OCI-LY3 (cell line): ENCODE measurements at regions not wholly inside any gene's neighbourhood (a gene's known extent, or its start where the extent isn't known, plus 50 kb on each side); places are given as distances from the start of the nearest gene placed in this dataset.

Source experiments
- H2AFZ ChIP-seq: fragments of 200-600, 300-600 bp; shearing (Covaris generic); 2 replicates; pipeline ENCODE4 v1.6.0; 2014; ENCODE audit warnings: antibody characterized with exemption, low read depth, low read length
- H3K27ac ChIP-seq: fragments of 200-600, 300-600 bp; sonication (generic); 2 replicates; pipeline ENCODE4 v1.5.1; 2014; ENCODE audit warnings: mild to moderate bottlenecking, low read length, moderate library complexity, mixed read lengths
- H3K27me3 ChIP-seq: fragments of 200-600, 300-600 bp; sonication (generic); 2 replicates; pipeline ENCODE4 v1.6.1; 2014; ENCODE audit warnings: low read depth, low read length, mixed read lengths
- H3K36me3 ChIP-seq: fragments of 200-600, 300-600 bp; sonication (generic); replicated peaks from 2 replicates; pipeline ENCODE3; 2014; ENCODE audit warnings: low read depth, low read length, mixed read lengths
- H3K4me1 ChIP-seq: fragments of 300-600, 200-600 bp; sonication (generic); 2 replicates; pipeline ENCODE4 v1.6.1; 2014; ENCODE audit warnings: low read length, mixed read lengths
- H3K4me2 ChIP-seq: fragments of 200-600, 300-600 bp; sonication (generic); 2 replicates; pipeline ENCODE4 v1.6.1; 2014; ENCODE audit warnings: low read length, mixed read lengths
- H3K4me3 ChIP-seq: fragments of 300-600, 200-600 bp; sonication (generic); 2 replicates; pipeline ENCODE4 v1.5.1; 2014; ENCODE audit warnings: antibody characterized with exemption, mild to moderate bottlenecking, low read length, moderate library complexity
- H3K79me2 ChIP-seq: fragments of 300-600, 200-600 bp; shearing (Covaris generic); 2 replicates; pipeline ENCODE4 v1.6.1; 2014; ENCODE audit warnings: mild to moderate bottlenecking, low read length, mixed read lengths
- H3K9ac ChIP-seq: fragments of 300-600, 200-600 bp; shearing (Covaris generic); 2 replicates; pipeline ENCODE4 v1.6.0; 2014; ENCODE audit warnings: mild to moderate bottlenecking, low read length, moderate library complexity
- H3K9me3 ChIP-seq: fragments of 200-600, 300-600 bp; shearing (Covaris generic); 2 replicates; pipeline ENCODE4 v1.6.1; 2014; ENCODE audit warnings: low read length, mixed read lengths; ENCODE audit not compliant: insufficient read depth
- H4K20me1 ChIP-seq: fragments of 200-600, 300-600 bp; sonication (generic); 2 replicates; pipeline ENCODE4 v1.6.1; 2016; ENCODE audit warnings: low read length, mixed read lengths; ENCODE audit not compliant: insufficient read depth
- CTCF ChIP-seq: fragments of 200-600, 300-600 bp; sonication (generic); IDR thresholded peaks from 2 replicates; pipeline ENCODE4 v1.5.1; 2014; ENCODE audit warnings: antibody characterized with exemption, low read length, low read depth
- EZH2phosphoT487 ChIP-seq: fragments of 200-600 bp; shearing (Covaris generic); IDR thresholded peaks from 2 replicates; pipeline ENCODE4 v1.6.1; 2018; ENCODE audit warnings: antibody characterized with exemption, mixed run types, low read depth

- Histone ChIP-seq H3K27ac (no peak overlapping the region), H3K4me1 (no peaks in the 10 kb centered on the region), H3K9ac (no peak overlapping the region), H3K79me2 (no peaks in the 10 kb centered on the region), H3K4me2 (0 out of 2 replicates have a peak overlapping the region, but pooled peaks have one; percentile 20), H3K36me3 (no peaks in the 10 kb centered on the region), H2AFZ (no peak overlapping the region), H3K9me3 (no peaks in the 10 kb centered on the region), H3K4me3 (no peak overlapping the region), H4K20me1 (no peaks in the 10 kb centered on the region), H3K27me3 (no peaks in the 10 kb centered on the region)
- TF ChIP-seq CTCF (peak; percentile 81), EZH2phosphoT487 (no peak)
These were observed 59.9 kb upstream of the REG3A start for GRCh38 chr2:79219383-79219988.

GRCh38 chr2:79210274-79210917 is 50.8 kb upstream of the REG3A start:
- H3K9me3 ChIP-seq, result no peaks in the 10 kb centered on the region
- H3K27me3 ChIP-seq, result no peaks in the 10 kb centered on the region
- no peak overlapping the region for H3K27ac ChIP-seq
- no peak for TF ChIP-seq CTCF
- no peak for TF ChIP-seq EZH2phosphoT487
- no peak overlapping the region for H3K4me2 ChIP-seq
- no peak overlapping the region for H3K9ac ChIP-seq
- H2AFZ ChIP-seq, result no peak overlapping the region
- H3K4me1 ChIP-seq, result no peaks in the 10 kb centered on the region
- H3K36me3 ChIP-seq, result no peaks in the 10 kb centered on the region
- no peak overlapping the region for H3K4me3 ChIP-seq
- no peaks in the 10 kb centered on the region for H3K79me2 ChIP-seq
- H4K20me1 ChIP-seq, result no peaks in the 10 kb centered on the region
